Fibroblast of skin of left quadriceps (primary cell): ENCODE measurements at regions not wholly inside any gene's neighbourhood (a gene's known extent, or its start where the extent isn't known, plus 50 kb on each side); places are given as distances from the start of the nearest gene placed in this dataset.

ENCODE experiments used
- DNase-seq, 2 experiments: peaks; one replicate each; pipeline ENCODE4 v3.0.0-alpha.2; 2013; ENCODE audit warnings: low read depth in 2 of 2

DNA sequence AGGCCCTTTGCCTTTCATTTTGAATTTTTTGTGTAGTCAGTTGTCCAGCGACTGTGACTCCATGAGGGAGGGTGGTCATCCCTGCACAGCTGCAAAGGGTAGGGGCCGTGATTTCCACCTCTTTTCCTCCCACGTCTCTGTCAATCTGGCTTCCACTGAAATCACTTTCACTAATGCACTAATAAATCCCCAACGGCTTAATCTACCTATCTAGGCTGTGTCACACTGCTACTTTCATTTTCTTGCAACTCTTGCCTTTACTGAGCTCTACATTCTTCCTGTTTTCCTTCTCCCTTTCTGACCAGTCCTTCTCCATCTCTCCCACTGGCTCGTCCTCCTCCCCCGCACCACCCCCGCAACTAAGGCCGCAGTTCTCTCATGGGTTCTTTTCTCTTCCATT, 212.3 kb upstream of the FOXN3 start:
- no peak for DNase-seq

GRCh38 chr14:89628521-89628920, 211.5 kb upstream of the FOXN3 start:
- DNase-seq = no peak

- no peak for DNase-seq
Measured at GRCh38 chr14:89626233-89626806, 209.3 kb upstream of the FOXN3 start.

GRCh38 chr14:89625731-89626232, 208.7 kb upstream of the FOXN3 start:
- DNase-seq = no peak

- no peak for DNase-seq
Measured at GRCh38 chr14:89625244-89625713, 208.2 kb upstream of the FOXN3 start.

DNA sequence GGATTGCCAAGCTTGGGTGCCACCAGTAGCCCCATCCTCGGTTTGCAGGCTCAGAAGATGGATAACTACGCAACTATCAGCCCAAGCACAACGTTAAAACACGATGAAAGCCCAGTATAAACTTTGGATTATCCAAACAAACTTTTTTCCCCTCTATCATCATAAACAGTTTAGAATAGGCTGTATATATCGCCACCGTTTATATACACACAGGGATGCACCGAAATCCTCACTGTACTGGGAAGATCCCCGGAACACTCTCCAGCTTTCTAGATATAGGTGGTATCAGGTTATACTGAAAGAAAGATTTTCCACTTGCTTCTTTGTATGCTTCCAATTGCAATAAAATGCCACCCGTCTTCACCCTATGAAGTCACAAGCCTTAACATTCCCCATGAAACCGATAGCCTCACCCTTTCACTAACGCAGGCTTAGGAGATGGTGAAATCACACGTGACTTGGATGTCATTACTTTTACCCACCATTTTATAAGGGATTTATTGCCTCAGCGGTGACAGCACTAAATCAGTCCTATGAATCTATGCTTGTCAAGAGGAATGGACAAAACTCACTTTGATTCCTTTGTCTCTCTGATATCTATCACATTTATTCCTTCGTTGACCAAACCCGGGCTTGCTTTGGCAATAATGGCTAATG, 207.6 kb upstream of the FOXN3 start:
- no peak for DNase-seq

DNA sequence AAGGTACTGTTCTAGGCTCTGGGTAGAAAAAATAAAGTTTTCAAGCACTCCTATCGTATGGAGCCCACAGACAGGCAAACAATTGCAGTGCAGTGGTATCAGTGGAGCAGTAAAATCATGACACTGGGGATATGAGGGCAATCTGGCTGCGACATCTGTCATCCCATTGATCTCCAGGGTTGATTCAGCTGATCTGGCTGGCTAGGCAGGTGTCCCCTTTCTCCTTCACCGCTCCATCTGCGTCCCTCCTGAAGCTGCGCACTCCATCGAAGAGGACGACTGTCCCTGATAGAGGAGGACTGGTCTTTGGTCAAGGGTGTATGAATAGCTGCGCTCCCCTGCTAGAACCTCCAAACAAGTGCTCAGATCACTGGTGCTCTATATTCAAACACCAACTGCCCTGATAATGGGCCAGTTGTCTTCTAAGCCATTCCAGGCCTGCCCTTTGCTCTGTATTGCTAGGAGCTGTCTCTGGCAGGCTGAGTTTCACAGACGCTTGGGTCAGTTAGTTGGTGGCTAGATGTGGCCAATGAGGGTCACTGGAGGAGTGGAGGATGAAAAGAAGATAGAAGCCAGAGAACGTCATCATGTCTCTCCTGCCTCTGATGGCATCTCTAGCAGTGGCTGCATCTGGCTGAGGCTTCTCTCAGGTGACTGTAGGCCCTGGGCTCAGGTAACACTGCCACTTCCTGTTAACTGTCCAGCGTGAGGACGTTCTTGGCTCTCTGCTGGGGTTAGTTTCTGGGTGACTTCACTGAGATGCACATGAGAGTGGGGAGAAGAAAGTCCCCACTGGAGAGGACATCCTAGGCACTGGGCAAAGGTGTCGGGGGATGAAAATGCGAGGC, 205.0 kb upstream of the FOXN3 start:
- DNase-seq = no peak

DNA sequence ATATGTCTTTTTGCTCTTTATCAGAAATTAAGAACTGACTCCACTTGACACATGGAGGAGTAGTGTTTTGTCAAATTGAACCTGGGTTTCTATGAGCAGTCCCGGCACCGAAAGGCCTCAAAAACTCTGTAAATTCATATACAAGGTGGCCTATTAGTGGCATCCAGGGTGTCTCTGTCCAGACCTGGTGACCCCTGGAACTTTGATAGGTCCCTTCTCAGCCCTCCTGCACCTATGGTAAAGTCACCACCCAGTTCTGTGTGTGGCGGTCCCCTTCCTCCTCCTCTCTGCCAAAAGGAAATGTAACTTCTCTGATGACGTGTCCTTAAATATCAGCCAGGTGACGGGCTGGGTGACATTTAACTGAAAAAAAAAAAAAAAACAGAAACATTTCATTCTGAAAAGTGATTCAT, 204.0 kb upstream of the FOXN3 start:
- no peak for DNase-seq

- no peak for DNase-seq
Measured at GRCh38 chr14:89620436-89620835, 203.4 kb upstream of the FOXN3 start.

- DNase-seq = no peak
Measured at GRCh38 chr14:89619596-89619995, 202.6 kb upstream of the FOXN3 start.

- DNase-seq = peak in 1 of 2 experiments; percentile 18
Measured at GRCh38 chr14:89618811-89619551, 201.9 kb upstream of the FOXN3 start.

DNA sequence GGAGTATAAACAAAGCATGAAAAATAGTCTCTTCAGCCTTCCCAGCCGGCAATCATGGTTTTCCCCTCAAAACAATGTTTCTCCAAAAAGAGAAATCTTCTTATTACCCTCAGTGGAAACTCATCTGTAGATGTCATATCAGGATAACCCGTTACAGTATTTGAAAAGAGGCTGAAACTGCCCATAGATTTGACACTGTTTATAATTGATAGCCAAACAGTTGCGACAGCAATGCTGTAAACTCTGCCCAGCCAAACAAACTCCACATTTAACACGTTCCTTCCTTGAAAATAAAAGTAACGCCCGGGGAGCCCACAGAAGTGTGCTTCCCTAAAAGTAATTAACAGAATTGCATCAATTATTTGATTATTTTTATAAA, 201.3 kb upstream of the FOXN3 start:
- DNase-seq = no peak

- peak in 1 of 2 experiments; percentile 23 for DNase-seq
Measured at GRCh38 chr14:89617481-89618329, 200.7 kb upstream of the FOXN3 start.

- DNase-seq = no peak
Measured at GRCh38 chr14:89616852-89617341, 199.9 kb upstream of the FOXN3 start.

DNA sequence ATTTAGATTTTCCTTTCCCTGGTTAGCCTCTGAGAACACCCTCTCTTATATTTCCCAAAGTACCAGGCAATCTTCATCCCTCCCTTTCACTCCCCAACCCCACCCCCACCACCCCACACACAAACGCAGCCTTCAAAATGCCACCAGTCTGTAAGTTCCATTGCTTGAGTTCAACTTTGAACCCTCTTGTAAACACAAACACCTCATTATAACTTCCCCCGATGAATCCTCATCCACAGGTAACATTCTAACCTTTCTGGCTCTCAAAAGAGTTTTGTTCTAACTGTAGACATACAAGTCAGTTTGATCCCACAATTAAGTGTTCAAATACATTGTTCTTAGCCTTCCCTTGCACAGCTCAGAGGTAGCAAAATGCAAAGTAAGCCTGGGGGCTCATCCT, 199.4 kb upstream of the FOXN3 start:
- DNase-seq = no peak

- DNase-seq = no peak
Measured at GRCh38 chr14:89615421-89615820, 198.4 kb upstream of the FOXN3 start.

DNA sequence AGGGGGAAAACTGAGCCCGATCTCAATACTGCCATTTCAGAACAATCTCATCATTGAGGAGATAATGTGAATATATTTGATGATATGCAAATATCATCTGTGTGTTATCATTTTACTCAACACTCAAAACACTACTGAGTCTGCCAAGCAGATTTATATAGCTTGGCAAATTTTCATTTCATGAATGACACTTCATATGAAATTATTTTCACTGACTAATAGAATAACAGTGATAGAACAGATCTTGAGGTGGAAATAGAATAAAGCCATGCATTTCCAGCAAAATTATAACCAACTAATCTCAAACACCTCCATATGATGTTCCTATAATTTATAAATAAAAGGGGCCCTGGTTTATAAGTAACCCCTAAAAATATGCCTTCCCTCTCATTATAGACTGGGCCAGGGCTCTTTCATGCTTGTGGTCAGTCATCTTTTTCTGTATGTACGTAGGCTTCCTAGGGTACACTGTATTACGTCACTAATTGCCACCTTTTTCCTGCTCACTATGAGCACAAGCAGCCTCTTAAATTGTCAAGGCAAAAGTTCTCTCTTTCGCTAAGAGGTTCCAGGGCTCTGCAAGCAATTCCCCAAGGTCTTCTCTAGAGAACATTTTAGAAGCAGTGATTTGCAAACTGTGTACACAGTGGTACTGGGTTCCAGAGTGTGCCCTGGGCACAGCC, 197.1 kb upstream of the FOXN3 start:
- DNase-seq = no peak

DNA sequence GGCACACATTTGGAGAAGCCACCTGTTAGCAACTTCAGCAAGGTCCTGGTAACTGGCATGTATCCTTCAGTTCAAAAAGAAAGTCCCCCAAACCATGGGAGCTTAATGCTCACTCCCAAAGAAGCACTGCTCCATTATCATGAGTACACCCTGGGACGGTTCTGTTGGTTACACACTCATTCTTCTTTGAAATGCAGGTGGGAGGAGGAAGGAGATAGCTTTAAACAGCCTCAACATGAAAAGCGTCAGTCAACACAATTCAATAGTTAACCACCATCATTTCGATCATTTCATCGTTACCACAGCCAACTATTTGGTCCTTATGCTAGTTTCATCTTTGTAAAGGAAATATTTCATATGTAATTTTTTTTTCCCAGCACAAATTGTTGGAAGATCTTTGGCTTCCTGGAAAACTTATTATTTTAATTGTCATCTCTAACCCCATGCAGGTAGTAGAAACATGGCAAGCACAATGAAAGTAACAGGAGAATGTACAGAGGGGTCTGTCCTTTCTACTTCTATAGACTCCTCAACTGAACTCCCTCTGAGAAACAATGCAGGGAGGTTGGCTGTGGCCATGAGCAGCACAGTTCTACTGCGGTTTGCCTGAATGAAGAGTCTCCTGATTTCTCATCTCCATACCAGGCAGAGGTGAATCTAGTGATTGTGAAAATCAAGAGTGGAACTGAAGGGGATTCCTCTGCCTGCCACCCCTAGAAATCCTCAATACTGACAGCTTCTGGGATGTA, 196.4 kb upstream of the FOXN3 start:
- DNase-seq = no peak

DNA sequence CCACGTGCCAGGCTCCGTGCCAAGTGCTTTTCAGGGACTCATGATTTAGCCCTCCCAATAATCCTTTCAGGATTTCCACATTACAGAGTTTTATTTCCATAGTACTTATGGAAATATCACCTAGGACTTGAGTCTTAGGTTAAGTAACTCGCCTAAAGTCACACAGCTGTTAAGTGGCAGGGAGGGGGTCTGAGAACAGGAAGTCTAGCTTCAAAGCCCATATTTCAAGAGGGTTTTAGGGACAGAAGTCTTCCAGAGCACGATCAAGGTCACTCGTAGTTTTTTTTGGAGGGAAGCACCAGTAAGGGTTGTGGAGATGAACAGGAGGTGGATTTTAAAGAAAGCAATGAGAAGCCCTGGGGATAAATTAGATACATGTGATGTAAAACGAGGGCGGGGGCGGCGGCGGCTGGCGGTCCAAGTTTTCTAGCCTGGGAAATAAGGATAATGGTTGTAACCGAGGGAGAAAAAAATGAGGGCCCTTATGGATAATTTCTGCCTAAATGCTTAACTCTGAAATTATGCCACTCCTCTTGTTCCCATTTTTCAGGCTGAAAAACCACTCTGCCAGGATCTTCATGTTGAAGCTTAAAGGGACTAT, 192.6 kb upstream of the FOXN3 start:
- DNase-seq = no peak
